ENCODE measurements at regions not wholly inside any gene's neighbourhood (a gene's known extent, or its start where the extent isn't known, plus 50 kb on each side); places are given as distances from the start of the nearest gene placed in this dataset.

- TF ChIP-seq ZNF274 (IDR thresholded peaks at IDR 0.05; ENCODE audit: low read depth, low read length) (no peak), SUZ12 (IDR thresholded peaks at IDR 0.05; ENCODE audit: extremely low read depth, insufficient read depth, insufficient read length) (no peak)
Measured at GRCh38 chr3:188067932-188068331, 86.0 kb upstream of the LPP start.
